ENCODE measurements at regions not wholly inside any gene's neighbourhood (a gene's known extent, or its start where the extent isn't known, plus 50 kb on each side); places are given as distances from the start of the nearest gene placed in this dataset.

- Histone ChIP-seq H3K27me3 (replicated peaks in 1 of 2; ENCODE audit: control insufficient read depth in 2 of 2, insufficient read depth in 2 of 2, low read length in 1 of 2) (no peaks in the 10 kb centered on the region), H4K20me1 (ENCODE audit: control insufficient read depth, insufficient read depth) (no peaks in the 10 kb centered on the region), H3K4me1 (ENCODE audit: control insufficient read depth, insufficient read depth, low read length) (no peaks in the 10 kb centered on the region), H3K36me3 (ENCODE audit: control insufficient read depth in 2 of 2, insufficient read depth in 2 of 2, low read length in 1 of 2) (no peaks in the 10 kb centered on the region), H3K4me2 (ENCODE audit: control insufficient read depth, insufficient read depth) (no peak overlapping the region), H3K9me3 (replicated peaks; ENCODE audit: control insufficient read depth, insufficient read depth, low read length) (peaks cover 11% of the 10 kb centered on the region; the same call in 2 of the 3 replicates), H3K79me2 (ENCODE audit: control insufficient read depth, insufficient read depth, low read length) (no peaks in the 10 kb centered on the region), H3K9ac (ENCODE audit: control insufficient read depth, insufficient read depth, low read length) (no peak overlapping the region), H3K27ac (ENCODE audit: control insufficient read depth, insufficient read depth) (no peak overlapping the region), H3K4me3 (no peak overlapping the region), H2AFZ (ENCODE audit: control insufficient read depth, low read depth, low read length) (no peak overlapping the region)
- ATAC-seq (no peak), DNase-seq (ENCODE audit: low read depth, low spot score) (no peak), FAIRE-seq (no peak)
- no TSS peak for BruUV-seq (replicated peaks)
- TF ChIP-seq NKRF (conservative IDR thresholded peaks at IDR 0.05) (no peak), ZNF384 (IDR thresholded peaks at IDR 0.05; ENCODE audit: borderline replicate concordance, low read depth, low read length) (no peak), NR2F1 (conservative IDR thresholded peaks at IDR 0.05) (no peak), RBBP5 (conservative IDR thresholded peaks at IDR 0.05) (no peak), TARDBP (IDR thresholded peaks at IDR 0.05; ENCODE audit: borderline replicate concordance) (no peak), USF2 (IDR thresholded peaks at IDR 0.05; ENCODE audit: borderline replicate concordance, low read depth, low read length) (no peak)
- intact Hi-C loops (cut with micrococcal nuclease; ENCODE audit: unreplicated experiment) (no loop called here), in situ Hi-C loops (cut with MboI) (no loop called here)
- 21% methylated on average over 2 of the region's 2 CpGs for WGBS (ENCODE audit: insufficient coverage, insufficient replicate concordance, low lambda C conversion rate, missing lambda C conversion rate)
- CTCF ChIA-PET, result no interaction called here
- SMC1A ChIA-PET (ENCODE audit: uncharacterized antibody, unreplicated experiment), result no interaction called here
- POLR2A ChIA-PET, result no interaction called here
- RAD21 ChIA-PET (ENCODE audit: unreplicated experiment), result no interaction called here
Measured at GRCh38 chr1:45260244-45260643, 53.8 kb upstream of the ZSWIM5 start.

- intact Hi-C loops (cut with micrococcal nuclease; ENCODE audit: unreplicated experiment) (no loop called here), in situ Hi-C loops (cut with MboI) (no loop called here)
- no peak for DNase-seq (ENCODE audit: low read depth, low spot score)
- WGBS (ENCODE audit: insufficient coverage, insufficient replicate concordance, low lambda C conversion rate, missing lambda C conversion rate), result 57% methylated on average over 4 of the region's 4 CpGs
- H3K4me1 ChIP-seq (ENCODE audit: control insufficient read depth, insufficient read depth, low read length), result no peaks in the 10 kb centered on the region
- no peak overlapping the region for H3K4me2 ChIP-seq (ENCODE audit: control insufficient read depth, insufficient read depth)
- H3K27me3 ChIP-seq (replicated peaks in 1 of 2; ENCODE audit: control insufficient read depth in 2 of 2, insufficient read depth in 2 of 2, low read length in 1 of 2), result no peaks in the 10 kb centered on the region
- RAD21 ChIA-PET (ENCODE audit: unreplicated experiment), result no interaction called here
- no peak for ATAC-seq
- H3K9me3 ChIP-seq (replicated peaks; ENCODE audit: control insufficient read depth, insufficient read depth, low read length), result peaks cover 6% of the 10 kb centered on the region; the same call in 2 of the 3 replicates
- H3K27ac ChIP-seq (ENCODE audit: control insufficient read depth, insufficient read depth), result no peak overlapping the region
- no peak overlapping the region for H2AFZ ChIP-seq (ENCODE audit: control insufficient read depth, low read depth, low read length)
- no peak for FAIRE-seq
- CTCF ChIA-PET, result no interaction called here
- no peak overlapping the region for H3K4me3 ChIP-seq
- no TSS peak for BruUV-seq (replicated peaks)
- H3K79me2 ChIP-seq (ENCODE audit: control insufficient read depth, insufficient read depth, low read length), result no peaks in the 10 kb centered on the region
- H3K36me3 ChIP-seq (ENCODE audit: control insufficient read depth in 2 of 2, insufficient read depth in 2 of 2, low read length in 1 of 2), result no peaks in the 10 kb centered on the region
- POLR2A ChIA-PET, result no interaction called here
- no peaks in the 10 kb centered on the region for H4K20me1 ChIP-seq (ENCODE audit: control insufficient read depth, insufficient read depth)
- no peak overlapping the region for H3K9ac ChIP-seq (ENCODE audit: control insufficient read depth, insufficient read depth, low read length)
- SMC1A ChIA-PET (ENCODE audit: uncharacterized antibody, unreplicated experiment), result no interaction called here
- no peak for TF ChIP-seq POLR2AphosphoS5 (IDR thresholded peaks at IDR 0.05; ENCODE audit: low read length)
Measured at GRCh38 chr1:45263132-45263531, 56.7 kb upstream of the ZSWIM5 start.
